Mesodermal cell (in vitro differentiated cells): ENCODE measurements at regions not wholly inside any gene's neighbourhood (a gene's known extent, or its start where the extent isn't known, plus 50 kb on each side); places are given as distances from the start of the nearest gene placed in this dataset.
A peak's percentile ranks its signal among the peaks of the same experiment; 100 is the strongest.
"Not testable (repeated sequence)": the region's sequence is repeated elsewhere in the genome, so short reads cannot be mapped to it uniquely, and the experiment has no call there.

Source experiments
- H3K27ac ChIP-seq: 2 replicates; pipeline ENCODE4 v1.7.0; 2013; ENCODE audit warnings: mild to moderate bottlenecking, low read depth, low read length, moderate library complexity; ENCODE audit not compliant: severe bottlenecking
- H3K36me3 ChIP-seq: 2 replicates; pipeline ENCODE4 v1.7.1; 2013; ENCODE audit warnings: mild to moderate bottlenecking, low read length, moderate library complexity; ENCODE audit not compliant: control insufficient read depth, insufficient read depth
- H3K4me1 ChIP-seq: one replicate; pipeline ENCODE4 v1.7.1; 2013; ENCODE audit warnings: mild to moderate bottlenecking, low read length; ENCODE audit not compliant: insufficient read depth, control insufficient read depth, poor library complexity, severe bottlenecking
- H3K4me3 ChIP-seq: 2 replicates; pipeline ENCODE4 v1.7.0; 2013; ENCODE audit warnings: low read length, control low read depth, mild to moderate bottlenecking; ENCODE audit not compliant: insufficient read depth, poor library complexity, severe bottlenecking; ENCODE audit errors: extremely low read depth
- H3K9me3 ChIP-seq: 2 replicates; pipeline ENCODE4 v1.7.1; 2013; ENCODE audit warnings: mild to moderate bottlenecking, low read length, moderate library complexity; ENCODE audit not compliant: control insufficient read depth
- WGBS, 2 experiments: methylation state at CpG; one replicate each; pipeline ENCODE4 v1.1.5; 2013; ENCODE audit warnings: missing lambda C conversion rate in 2 of 2; ENCODE audit not compliant: insufficient coverage in 2 of 2; 5-methylcytosine and 5-hydroxymethylcytosine counted together

DNA sequence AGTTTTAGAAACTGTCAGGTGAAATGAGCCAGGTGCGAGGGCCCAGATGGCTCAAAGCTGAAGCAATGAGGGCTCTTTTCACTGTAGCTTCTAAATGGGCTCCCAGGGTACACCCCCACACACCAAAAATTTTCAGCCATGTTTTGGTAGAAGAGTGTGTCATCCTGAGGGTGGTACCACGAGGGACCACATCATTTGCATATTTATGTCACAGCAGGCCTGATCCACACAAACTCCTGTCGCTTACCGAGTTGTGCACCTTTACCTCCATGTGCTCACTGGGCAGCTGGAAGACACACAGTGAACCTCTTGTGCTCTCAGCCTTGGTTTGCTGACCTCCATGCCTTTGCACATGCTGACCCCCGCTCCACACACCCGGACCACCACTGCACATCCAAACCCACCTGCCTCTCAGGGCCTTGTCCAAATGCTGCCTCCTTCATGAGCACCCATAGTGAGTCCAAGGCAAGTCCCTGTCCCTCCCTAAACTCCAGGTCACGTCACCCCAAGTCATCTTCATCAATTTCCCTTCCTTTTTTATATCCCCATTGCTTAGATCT is 352.2 kb downstream of the BCL2L11 start:
- not testable (repeated sequence) for H3K9me3 ChIP-seq, H3K4me3 ChIP-seq, H3K4me1 ChIP-seq, H3K27ac ChIP-seq
- WGBS, 2 experiments: 89 to 100% methylated on average over 3 to 4 of the region's 7 CpGs
- H3K36me3 ChIP-seq: peaks cover 17% of the 10 kb centered on the region

GRCh38 chr2:111473522-111473921 is 352.8 kb downstream of the BCL2L11 start:
- H3K9me3 ChIP-seq, H3K4me3 ChIP-seq, H3K27ac ChIP-seq, H3K4me1 ChIP-seq: not testable (repeated sequence)
- peaks cover 17% of the 10 kb centered on the region for H3K36me3 ChIP-seq
- WGBS, 2 experiments: no CpG with 5 or more reads among the region's 3 CpGs

GRCh38 chr2:111474198-111474705 is 353.5 kb downstream of the BCL2L11 start:
- H3K4me1 ChIP-seq, H3K4me3 ChIP-seq, H3K9me3 ChIP-seq, H3K27ac ChIP-seq: not testable (repeated sequence)
- WGBS, 2 experiments: 85% methylated on average over 2 of the region's 8 CpGs; no CpG with 5 or more reads in 1 of the 2 experiments
- peaks cover 22% of the 10 kb centered on the region for H3K36me3 ChIP-seq

GRCh38 chr2:111478335-111478734 is 357.6 kb downstream of the BCL2L11 start:
- peaks cover 17% of the 10 kb centered on the region for H3K36me3 ChIP-seq
- H3K9me3 ChIP-seq, H3K4me3 ChIP-seq, H3K4me1 ChIP-seq, H3K27ac ChIP-seq: not testable (repeated sequence)
- no CpG with 5 or more reads among the region's 3 CpGs for WGBS, 2 experiments

GRCh38 chr2:111478871-111479318 is 358.2 kb downstream of the BCL2L11 start:
- H3K4me1 ChIP-seq, H3K27ac ChIP-seq, H3K4me3 ChIP-seq, H3K9me3 ChIP-seq: not testable (repeated sequence)
- peaks cover 17% of the 10 kb centered on the region for H3K36me3 ChIP-seq
- WGBS, 2 experiments: 100% methylated on average over 2 of the region's 14 CpGs; no CpG with 5 or more reads in 1 of the 2 experiments

DNA sequence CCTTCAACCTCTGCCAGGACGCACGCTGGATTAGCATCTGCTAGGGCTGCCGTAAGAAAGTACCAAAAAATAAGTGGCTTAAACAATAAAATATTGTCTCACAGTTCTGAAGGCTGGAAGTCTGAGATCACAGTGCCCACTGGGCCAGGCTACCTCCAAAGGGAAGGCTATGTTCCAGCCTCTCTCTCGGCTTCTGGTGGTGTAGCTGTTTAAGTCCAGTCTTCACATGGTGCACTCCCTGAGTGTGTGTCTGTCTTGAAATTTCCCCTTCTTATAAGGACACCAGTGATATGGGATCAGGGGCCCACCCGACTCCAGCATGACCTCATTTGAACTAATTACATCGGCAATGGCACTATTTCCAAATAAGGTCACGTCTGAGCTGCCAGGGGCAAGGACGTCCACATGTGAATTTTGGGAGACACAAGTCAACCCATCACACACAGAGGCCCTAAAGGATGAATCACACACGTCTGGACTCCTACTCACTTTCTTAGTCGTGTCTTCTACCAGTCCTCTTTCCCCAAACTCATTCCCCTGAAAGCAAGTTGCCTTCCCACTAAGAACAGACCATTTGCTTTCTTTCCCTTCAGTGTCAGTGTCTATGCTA is 359.4 kb downstream of the BCL2L11 start:
- not testable (repeated sequence) for H3K9me3 ChIP-seq, H3K4me1 ChIP-seq, H3K4me3 ChIP-seq
- WGBS, 2 experiments: 67 to 73% methylated on average over 4 of the region's 10 CpGs
- H3K27ac ChIP-seq: peak overlapping the region; percentile 62
- peaks cover 15% of the 10 kb centered on the region for H3K36me3 ChIP-seq

GRCh38 chr2:111480633-111481032 is 359.9 kb downstream of the BCL2L11 start:
- peak overlapping the region; percentile 62 for H3K27ac ChIP-seq
- H3K4me3 ChIP-seq: not testable (repeated sequence)
- 77% methylated on average over 5 of the region's 8 CpGs; no CpG with 5 or more reads in 1 of the 2 experiments for WGBS, 2 experiments

DNA sequence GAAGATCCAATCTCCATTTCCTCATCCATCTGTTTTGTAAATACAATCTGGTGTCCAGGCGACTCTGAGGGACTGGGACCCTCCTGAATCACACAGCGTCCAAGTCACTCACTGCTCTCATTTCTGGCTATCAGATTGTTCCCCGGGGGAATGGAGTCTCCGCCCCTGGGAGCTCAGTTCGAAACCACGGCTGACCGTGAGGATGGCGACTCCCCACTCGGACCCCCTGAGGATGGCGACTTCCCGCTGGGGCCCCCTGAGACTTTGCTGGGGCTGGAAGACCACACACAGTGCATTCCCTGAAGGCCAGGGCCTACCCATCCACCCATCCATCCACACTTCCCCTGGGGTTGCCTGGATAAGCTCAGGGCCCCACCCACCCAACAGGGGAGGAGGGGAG is 360.5 kb downstream of the BCL2L11 start:
- not testable (repeated sequence) for H3K4me1 ChIP-seq, H3K9me3 ChIP-seq, H3K4me3 ChIP-seq
- Histone ChIP-seq H3K36me3 (peaks cover 15% of the 10 kb centered on the region), H3K27ac (peak overlapping the region; percentile 6)
- 54 to 56% methylated on average over 6 to 9 of the region's 11 CpGs for WGBS, 2 experiments

More at GRCh38 chr2:111480633-111481032, 359.9 kb downstream of the BCL2L11 start:
- peaks cover 15% of the 10 kb centered on the region for H3K36me3 ChIP-seq
- not testable (repeated sequence) for H3K9me3 ChIP-seq, H3K4me1 ChIP-seq

DNA sequence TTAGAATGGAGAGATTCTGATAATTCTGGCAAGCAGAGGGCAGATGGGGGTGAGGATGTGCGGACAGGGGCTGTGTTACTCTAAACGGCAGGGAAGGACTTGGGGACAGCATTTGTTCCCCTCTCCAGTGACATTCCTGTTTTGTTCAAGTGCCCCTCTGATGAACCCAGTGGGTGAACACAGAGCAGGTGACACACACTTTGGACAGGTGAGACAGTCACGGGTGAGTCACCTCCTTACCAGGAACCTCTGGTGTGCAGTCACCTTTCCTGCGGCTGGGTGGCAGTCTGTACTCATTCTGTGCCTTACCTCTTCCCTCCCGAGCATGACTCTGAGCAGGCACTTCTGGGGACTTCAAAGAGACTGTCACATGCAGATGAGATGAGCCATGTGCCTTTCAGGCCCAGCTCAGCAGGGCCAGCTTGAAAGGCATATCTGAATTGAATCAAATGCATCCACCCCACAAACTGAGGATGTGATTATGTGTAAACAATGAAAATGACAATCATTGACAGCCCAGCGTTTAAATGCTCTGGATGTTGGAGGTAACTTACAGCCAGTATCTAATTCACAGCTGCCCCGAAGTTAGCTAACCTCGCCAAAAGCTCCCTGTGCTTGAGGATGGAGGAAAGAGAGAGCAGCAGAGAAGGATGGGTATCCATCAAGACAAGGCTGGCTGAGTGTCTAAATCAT is 362.4 kb downstream of the BCL2L11 start:
- WGBS, 2 experiments: 20% methylated on average over 1 of the region's 8 CpGs; no CpG with 5 or more reads in 1 of the 2 experiments
- not testable (repeated sequence) for H3K9me3 ChIP-seq, H3K4me3 ChIP-seq, H3K27ac ChIP-seq, H3K4me1 ChIP-seq
- peaks cover 11% of the 10 kb centered on the region for H3K36me3 ChIP-seq

DNA sequence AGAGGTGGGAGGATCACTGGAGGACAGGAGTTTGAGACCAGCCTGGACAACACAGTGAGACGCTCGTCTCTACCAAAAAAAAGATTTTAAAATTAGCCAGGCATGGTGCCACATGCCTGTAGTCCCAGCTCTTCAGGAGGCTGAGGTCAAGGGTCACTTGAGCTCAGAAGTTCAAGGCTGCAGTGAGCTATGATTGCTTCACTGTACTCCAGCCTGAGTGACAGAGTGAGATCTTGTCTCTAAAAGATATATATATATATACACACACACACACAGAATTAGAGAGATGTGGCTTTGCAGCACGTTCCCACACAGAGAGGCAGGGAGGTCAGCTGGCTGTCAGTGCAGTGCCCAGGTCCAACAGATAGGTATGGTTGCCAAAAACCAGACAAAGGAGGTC is 363.4 kb downstream of the BCL2L11 start:
- H3K9me3 ChIP-seq: not testable (repeated sequence)
- WGBS, 2 experiments: no CpG with 5 or more reads among the region's 3 CpGs

DNA sequence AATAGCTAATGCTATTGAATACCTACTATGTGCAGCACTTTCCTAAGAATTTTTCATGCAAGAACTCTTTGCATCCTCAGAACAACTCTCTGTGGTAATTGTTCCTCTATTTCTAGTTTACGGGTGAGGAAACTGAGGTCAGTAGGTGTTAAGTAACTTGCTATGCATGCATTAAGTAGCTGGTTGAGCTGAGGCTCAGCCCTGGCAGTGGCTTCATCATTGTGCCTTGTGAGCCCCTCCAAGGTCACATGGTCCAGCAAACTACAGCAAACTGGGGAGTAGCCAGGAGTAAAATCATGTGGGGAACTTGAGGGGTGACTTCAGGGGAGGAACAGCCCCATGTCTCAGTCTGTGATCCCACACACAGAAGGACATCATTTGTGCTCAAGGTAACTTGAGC is 365.2 kb downstream of the BCL2L11 start:
- not testable (repeated sequence) for H3K9me3 ChIP-seq, H3K36me3 ChIP-seq, H3K27ac ChIP-seq, H3K4me3 ChIP-seq, H3K4me1 ChIP-seq
- no CpG with 5 or more reads among the region's 1 CpG for WGBS, 2 experiments

More for the DNA sequence above, 363.4 kb downstream of the BCL2L11 start:
- H3K27ac ChIP-seq, H3K36me3 ChIP-seq, H3K4me3 ChIP-seq, H3K4me1 ChIP-seq: not testable (repeated sequence)
